HFFc6 (cell line): ENCODE measurements at regions not wholly inside any gene's neighbourhood (a gene's known extent, or its start where the extent isn't known, plus 50 kb on each side); places are given as distances from the start of the nearest gene placed in this dataset.

ENCODE experiments used
- DNase-seq: peaks from one replicate; pipeline ENCODE4 v3.0.0-alpha.2; 2018
- H3K27ac Mint-ChIP-seq: 2 replicates; pipeline ENCODE4 v1.8.0; 2020; ENCODE audit warnings: mild to moderate bottlenecking, mixed read lengths
- H3K27me3 Mint-ChIP-seq: 2 replicates; pipeline ENCODE4 v1.8.0; 2021; ENCODE audit warnings: mild to moderate bottlenecking, moderate library complexity, mixed read lengths; ENCODE audit not compliant: insufficient read depth
- H3K36me3 Mint-ChIP-seq: 2 replicates; pipeline ENCODE4 v1.8.0; 2021; ENCODE audit warnings: low read depth, mixed read lengths
- H3K4me1 Mint-ChIP-seq: 2 replicates; pipeline ENCODE4 v1.8.0; 2020; ENCODE audit warnings: low read depth, mixed read lengths
- H3K4me3 Mint-ChIP-seq: 2 replicates; pipeline ENCODE4 v1.8.0; 2020; ENCODE audit warnings: mild to moderate bottlenecking, moderate library complexity, mixed read lengths
- H3K9me3 Mint-ChIP-seq: 2 replicates; pipeline ENCODE4 v1.8.0; 2020; ENCODE audit warnings: mild to moderate bottlenecking, mixed read lengths
- CTCF ChIP-seq: fragments of 200-600 bp; sonication (generic); IDR thresholded peaks from 2 replicates; pipeline ENCODE4 v1.5.0; 2021; ENCODE audit warnings: antibody characterized with exemption, mild to moderate bottlenecking

DNA sequence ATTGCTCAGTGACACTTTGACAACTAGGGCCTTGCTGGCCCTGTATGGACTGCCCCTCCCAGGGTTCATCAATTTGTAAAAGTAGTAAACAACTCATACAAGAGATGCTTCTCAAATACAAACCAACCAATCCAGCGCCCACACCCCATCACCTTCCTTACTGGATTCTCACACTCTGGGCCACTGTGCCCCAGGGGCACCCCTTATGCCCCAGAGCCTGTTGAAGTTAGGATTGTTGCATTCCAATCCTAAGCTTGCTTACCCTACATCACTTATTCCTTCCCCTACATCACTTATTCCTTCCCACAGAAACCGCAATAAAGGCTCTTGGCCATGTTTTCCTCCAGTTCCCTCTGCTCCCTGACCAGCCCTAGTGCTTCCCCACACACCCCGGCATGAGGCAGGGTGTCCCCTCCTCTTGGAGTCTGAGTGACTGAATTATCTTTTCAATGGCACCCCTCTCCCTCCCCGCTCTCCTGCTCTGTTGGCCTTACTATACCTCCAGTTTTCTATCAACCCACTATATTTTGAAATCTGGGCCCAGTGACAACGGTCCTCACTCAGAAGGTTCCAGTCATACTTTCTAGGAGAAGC is 182.4 kb upstream of the S1PR3 start:
- peaks cover 6% of the 10 kb centered on the region for H3K27me3 Mint-ChIP-seq
- H3K36me3 Mint-ChIP-seq, result no peaks in the 10 kb centered on the region
- H3K4me1 Mint-ChIP-seq, result peaks cover 42% of the 10 kb centered on the region
- H3K4me3 Mint-ChIP-seq, result no peak overlapping the region
- no peak overlapping the region for H3K27ac Mint-ChIP-seq
- no peak for DNase-seq
- H3K9me3 Mint-ChIP-seq, result no peaks in the 10 kb centered on the region
- no peak for TF ChIP-seq CTCF

- Mint-ChIP-seq H3K4me1 (peaks cover 42% of the 10 kb centered on the region), H3K9me3 (no peaks in the 10 kb centered on the region), H3K36me3 (no peaks in the 10 kb centered on the region), H3K27ac (no peak overlapping the region; the same call in 1 of the 2 replicates), H3K4me3 (no peak overlapping the region), H3K27me3 (peaks cover 6% of the 10 kb centered on the region)
- no peak for TF ChIP-seq CTCF
- DNase-seq, result no peak
Measured at GRCh38 chr9:88809355-88810161, 181.7 kb upstream of the S1PR3 start.

DNA sequence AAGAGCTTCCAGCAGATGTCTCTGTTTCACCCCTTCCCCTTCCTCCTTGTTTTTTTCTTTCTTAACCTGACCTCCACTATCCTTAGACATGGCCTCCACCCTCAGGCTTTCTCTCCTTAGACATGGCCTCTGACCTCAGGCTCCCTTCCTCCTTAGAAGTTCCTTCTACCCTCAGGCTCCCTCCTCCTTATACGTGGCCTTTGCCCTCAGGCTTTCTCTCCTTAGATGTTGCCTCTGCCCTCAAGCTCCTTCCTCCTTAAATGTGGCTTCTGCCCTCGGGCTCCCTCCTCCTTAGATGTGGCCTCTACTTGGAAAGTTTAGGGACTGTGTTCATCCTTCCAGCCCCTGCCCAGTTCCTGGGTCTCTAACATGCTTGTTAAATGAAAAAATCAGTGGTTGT is 180.4 kb upstream of the S1PR3 start:
- no peak for DNase-seq
- Mint-ChIP-seq H3K27me3 (peaks cover 6% of the 10 kb centered on the region), H3K36me3 (no peaks in the 10 kb centered on the region), H3K9me3 (no peaks in the 10 kb centered on the region), H3K27ac (no peak overlapping the region), H3K4me1 (peaks cover 53% of the 10 kb centered on the region), H3K4me3 (no peak overlapping the region)
- TF ChIP-seq CTCF, result no peak

DNA sequence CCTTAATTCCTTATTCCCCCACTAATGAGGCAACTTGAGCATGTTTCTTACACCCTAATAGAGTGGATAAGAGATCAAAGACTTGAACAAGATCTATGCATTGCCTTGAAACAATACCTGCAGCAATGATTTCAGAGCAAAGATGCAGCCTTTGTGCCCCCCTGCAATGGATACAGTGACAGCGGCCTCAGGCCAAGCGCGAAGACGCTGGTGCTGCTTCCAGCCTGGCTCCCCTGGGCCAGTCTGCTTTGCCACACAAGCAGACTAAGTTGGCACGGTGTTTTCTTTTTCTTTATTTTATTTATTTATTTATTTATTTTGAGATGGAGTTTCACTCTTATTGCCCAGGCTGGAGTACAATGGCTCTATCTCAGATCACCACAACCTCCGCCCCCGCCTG is 179.8 kb upstream of the S1PR3 start:
- Mint-ChIP-seq H3K27ac (no peak overlapping the region), H3K4me3 (no peak overlapping the region), H3K9me3 (no peaks in the 10 kb centered on the region), H3K36me3 (no peaks in the 10 kb centered on the region), H3K4me1 (peaks cover 60% of the 10 kb centered on the region), H3K27me3 (peaks cover 6% of the 10 kb centered on the region)
- TF ChIP-seq CTCF, result no peak
- no peak for DNase-seq

- H3K4me1 Mint-ChIP-seq, result peaks cover 73% of the 10 kb centered on the region
- H3K9me3 Mint-ChIP-seq, result no peaks in the 10 kb centered on the region
- peak overlapping the region; percentile 62; the same call in 1 of the 2 replicates for H3K27ac Mint-ChIP-seq
- TF ChIP-seq CTCF, result no peak
- peak overlapping the region; percentile 35; the same call in 1 of the 2 replicates for H3K4me3 Mint-ChIP-seq
- no peaks in the 10 kb centered on the region for H3K36me3 Mint-ChIP-seq
- no peak for DNase-seq
- H3K27me3 Mint-ChIP-seq, result no peaks in the 10 kb centered on the region; the same call in none of the 2 replicates
Measured at GRCh38 chr9:88812938-88813637, 178.2 kb upstream of the S1PR3 start.
